PC-9 (cell line): ENCODE measurements at regions not wholly inside any gene's neighbourhood (a gene's known extent, or its start where the extent isn't known, plus 50 kb on each side); places are given as distances from the start of the nearest gene placed in this dataset.

Experiments used
- BruUV-seq: library from RNA; stranded (reverse); fragments of 400-500 nt; replicated peaks from 2 replicates; lab custom pipeline; 2021; lab: Mats Ljungman, UMichigan
- CTCF ChIA-PET: fragments of 300-600 bp; sonication (Branson Sonifier 250); formaldehyde crosslinking; loops from one replicate; lab custom pipeline; 2022; ENCODE audit warnings: antibody characterized with exemption; lab: Charles Lee
- POLR2A ChIA-PET: fragments of 300-600 bp; sonication (Branson Sonifier 250); formaldehyde crosslinking; loops from one replicate; lab custom pipeline; 2022; ENCODE audit warnings: antibody characterized with exemption; ENCODE audit not compliant: unreplicated experiment; lab: Charles Lee
- DNase-seq, 2 experiments: peaks; one replicate each; pipeline versions ENCODE4 v3.0.0 to v3.0.0-alpha.2; 2015 to 2022; ENCODE audit warnings: mixed read lengths in 1 of 2
- H2AFZ ChIP-seq: fragments of 200-600 bp; sonication (generic); 2 replicates; pipeline ENCODE4 v1.8.1; 2017; ENCODE audit warnings: antibody characterized with exemption
- H3F3A ChIP-seq: fragments of 200-600 bp; sonication (generic); 2 replicates; pipeline ENCODE4 v1.8.1; 2017; ENCODE audit warnings: antibody characterized with exemption, mild to moderate bottlenecking, low read depth; ENCODE audit not compliant: insufficient read depth
- H3K27ac ChIP-seq: fragments of 200-600 bp; sonication (generic); 2 replicates; pipeline ENCODE4 v1.6.1; 2016; ENCODE audit warnings: mixed run types
- H3K27me3 ChIP-seq: fragments of 200-600 bp; sonication (generic); 2 replicates; pipeline ENCODE4 v1.6.1; 2016; ENCODE audit warnings: low read depth, mixed run types; ENCODE audit not compliant: insufficient read depth
- H3K36me3 ChIP-seq: fragments of 200-600 bp; sonication (generic); 2 replicates; pipeline ENCODE4 v1.6.1; 2016; ENCODE audit warnings: low read depth, mixed run types
- H3K4me1 ChIP-seq: fragments of 200-600 bp; sonication (generic); replicated peaks from 2 replicates; pipeline ENCODE4 v1.6.1; 2016; ENCODE audit warnings: mixed run types; ENCODE audit not compliant: insufficient read depth
- H3K4me2 ChIP-seq: fragments of 200-600 bp; sonication (generic); 2 replicates; pipeline ENCODE4 v1.6.1; 2017; ENCODE audit warnings: mixed run types
- H3K4me3 ChIP-seq: fragments of 200-600 bp; sonication (generic); 2 replicates; pipeline ENCODE4 v1.6.1; 2016; ENCODE audit warnings: mixed run types
- H3K79me2 ChIP-seq: fragments of 200-600 bp; sonication (generic); 2 replicates; pipeline ENCODE4 v1.6.1; 2017; ENCODE audit warnings: low read depth, mixed run types
- H3K9me2 ChIP-seq: fragments of 200-600 bp; sonication (generic); 2 replicates; pipeline ENCODE4 v1.8.1; 2017; ENCODE audit warnings: mild to moderate bottlenecking; ENCODE audit not compliant: insufficient read depth
- H3K9me3 ChIP-seq: fragments of 200-600 bp; sonication (generic); 2 replicates; pipeline ENCODE4 v1.8.1; 2016; ENCODE audit warnings: low read depth; ENCODE audit not compliant: insufficient read depth
- H4K20me1 ChIP-seq: fragments of 200-600 bp; sonication (generic); 2 replicates; pipeline ENCODE4 v1.8.1; 2017; ENCODE audit not compliant: insufficient read depth
- EZH2 ChIP-seq: fragments of 200-600 bp; sonication (generic); IDR thresholded peaks from 2 replicates; pipeline ENCODE4 v1.8.0; 2017; ENCODE audit warnings: antibody characterized with exemption, low read depth
- intact Hi-C: fragments of 100-400 bp; cut with micrococcal nuclease; formaldehyde crosslinking; loops from one replicate; pipeline ENCODE4 v1.10.0; 2022; ENCODE audit not compliant: unreplicated experiment
- TF ChIP-seq, protein P1 (sequence below): fragments of 200-600 bp; sonication (generic); conservative IDR thresholded peaks from 2 replicates; pipeline ENCODE4 v1.6.1; 2017; ENCODE audit warnings: mixed run types, antibody characterized with exemption, mild to moderate bottlenecking, moderate library complexity

DNA sequence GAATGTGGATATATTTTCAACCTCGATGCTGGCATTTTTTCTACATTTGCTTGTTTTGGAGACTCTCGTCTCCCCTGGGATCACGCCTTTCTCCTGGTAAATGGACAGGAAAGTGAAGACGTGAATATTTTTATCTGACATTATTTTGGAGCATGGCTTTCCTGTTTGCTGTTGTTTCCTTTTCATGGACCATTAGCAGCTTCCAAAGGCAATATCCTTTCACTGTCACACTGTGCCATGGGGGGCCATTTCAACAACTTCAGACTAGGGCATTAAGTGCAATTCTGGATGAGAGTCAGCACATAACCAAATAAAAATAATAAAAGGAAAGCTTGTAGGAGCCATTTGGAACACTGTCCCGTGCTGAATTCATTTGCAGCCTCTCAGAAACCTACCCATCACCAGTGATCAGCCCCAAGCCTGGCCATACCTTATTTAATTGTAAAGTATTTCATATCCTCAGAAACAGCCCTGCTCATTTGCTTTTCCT is 75.9 kb upstream of the NEUROD6 start:
- Histone ChIP-seq H3K9me2 (no peaks in the 10 kb centered on the region), H4K20me1 (no peaks in the 10 kb centered on the region), H3K4me2 (no peak overlapping the region), H3K79me2 (no peaks in the 10 kb centered on the region), H3K4me3 (no peak overlapping the region), H3K9me3 (no peaks in the 10 kb centered on the region), H2AFZ (no peak overlapping the region), H3K4me1 (peaks cover 11% of the 10 kb centered on the region; the same call in 1 of the 2 replicates), H3K27me3 (no peaks in the 10 kb centered on the region), H3K36me3 (no peaks in the 10 kb centered on the region), H3F3A (no peaks in the 10 kb centered on the region), H3K27ac (no peak overlapping the region)
- ChIA-PET CTCF (no interaction called here), POLR2A (no interaction called here)
- BruUV-seq: no TSS peak
- DNase-seq: no peak
- intact Hi-C loops: no loop called here
- TF ChIP-seq EZH2: no peak
- TF ChIP-seq, protein P1, sequence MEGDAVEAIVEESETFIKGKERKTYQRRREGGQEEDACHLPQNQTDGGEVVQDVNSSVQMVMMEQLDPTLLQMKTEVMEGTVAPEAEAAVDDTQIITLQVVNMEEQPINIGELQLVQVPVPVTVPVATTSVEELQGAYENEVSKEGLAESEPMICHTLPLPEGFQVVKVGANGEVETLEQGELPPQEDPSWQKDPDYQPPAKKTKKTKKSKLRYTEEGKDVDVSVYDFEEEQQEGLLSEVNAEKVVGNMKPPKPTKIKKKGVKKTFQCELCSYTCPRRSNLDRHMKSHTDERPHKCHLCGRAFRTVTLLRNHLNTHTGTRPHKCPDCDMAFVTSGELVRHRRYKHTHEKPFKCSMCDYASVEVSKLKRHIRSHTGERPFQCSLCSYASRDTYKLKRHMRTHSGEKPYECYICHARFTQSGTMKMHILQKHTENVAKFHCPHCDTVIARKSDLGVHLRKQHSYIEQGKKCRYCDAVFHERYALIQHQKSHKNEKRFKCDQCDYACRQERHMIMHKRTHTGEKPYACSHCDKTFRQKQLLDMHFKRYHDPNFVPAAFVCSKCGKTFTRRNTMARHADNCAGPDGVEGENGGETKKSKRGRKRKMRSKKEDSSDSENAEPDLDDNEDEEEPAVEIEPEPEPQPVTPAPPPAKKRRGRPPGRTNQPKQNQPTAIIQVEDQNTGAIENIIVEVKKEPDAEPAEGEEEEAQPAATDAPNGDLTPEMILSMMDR: no peak

DNA sequence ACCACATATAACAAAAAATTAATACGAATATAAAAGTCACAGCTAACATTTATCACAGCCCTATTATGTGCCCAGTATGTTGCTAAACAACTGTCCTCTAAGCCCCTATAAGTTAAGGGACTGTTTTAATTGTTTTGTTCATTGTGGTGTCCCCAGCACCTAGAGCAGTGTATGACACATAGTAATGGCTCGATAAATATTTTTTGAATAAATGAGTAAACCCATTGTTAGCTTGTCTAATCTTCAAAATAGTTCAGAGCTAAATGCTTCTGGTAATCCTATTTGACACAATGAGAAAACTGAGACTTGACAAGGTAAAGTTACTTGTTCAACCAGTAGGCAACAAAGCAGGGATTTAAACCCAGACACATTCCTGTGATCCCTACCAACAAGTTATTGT is 78.4 kb upstream of the NEUROD6 start:
- Histone ChIP-seq H3K27me3 (no peaks in the 10 kb centered on the region; the same call in 1 of the 2 replicates), H3F3A (no peaks in the 10 kb centered on the region), H3K4me2 (no peak overlapping the region), H4K20me1 (no peaks in the 10 kb centered on the region), H3K27ac (no peak overlapping the region), H3K36me3 (no peaks in the 10 kb centered on the region), H3K9me2 (no peaks in the 10 kb centered on the region), H3K79me2 (no peaks in the 10 kb centered on the region), H3K9me3 (no peaks in the 10 kb centered on the region), H3K4me3 (no peak overlapping the region), H2AFZ (no peak overlapping the region), H3K4me1 (peaks cover 11% of the 10 kb centered on the region; the same call in 1 of the 2 replicates)
- CTCF ChIA-PET: interaction anchor here (0.7 to 2.2 kb wide), 5 partner anchors 9 to 227 kb away, joined by 3 to 8 read pairs (median 5); no protein-coding TSS in a partner anchor
- BruUV-seq: no TSS peak
- no peak for TF ChIP-seq EZH2
- POLR2A ChIA-PET: interaction anchor here (0.7 to 1.2 kb wide), 2 partner anchors 11 to 14 kb away, joined by 6 to 24 read pairs; no protein-coding TSS in a partner anchor
- DNase-seq: peak; percentile 12 to 56
- intact Hi-C loops: loop anchor here (1.0 kb wide), 1 partner anchor 11 kb away; no protein-coding TSS in a partner anchor

DNA sequence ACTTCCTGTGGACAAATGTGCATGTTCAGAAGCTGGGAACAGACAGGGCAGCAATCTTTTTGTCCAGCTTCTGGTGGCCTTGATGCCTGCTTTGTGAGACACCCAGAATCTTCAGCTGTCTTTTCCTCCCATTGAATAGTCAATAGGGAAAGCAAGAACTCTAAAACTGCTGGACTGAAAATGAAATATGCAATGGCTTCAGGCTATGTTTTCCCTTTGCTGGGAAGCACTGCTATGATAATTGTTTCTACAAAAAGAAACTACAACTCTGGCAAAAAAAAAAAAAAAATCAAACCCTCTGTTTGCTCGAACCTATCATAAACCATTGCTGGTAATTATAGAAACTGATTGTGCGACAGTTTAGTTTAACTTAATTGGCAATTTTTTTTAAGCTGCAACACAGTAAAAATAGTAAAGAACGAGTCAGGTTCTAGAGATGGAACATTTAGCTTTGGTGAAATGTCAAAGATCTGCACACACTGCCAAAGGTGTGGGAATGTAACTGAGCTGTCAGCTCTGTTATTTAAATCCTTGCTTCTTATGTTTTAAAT is 79.1 kb upstream of the NEUROD6 start:
- no peak for DNase-seq
- Histone ChIP-seq H3F3A (no peaks in the 10 kb centered on the region), H3K4me1 (peaks cover 11% of the 10 kb centered on the region; the same call in 1 of the 2 replicates), H3K27me3 (no peaks in the 10 kb centered on the region; the same call in 1 of the 2 replicates), H3K36me3 (no peaks in the 10 kb centered on the region), H3K9me2 (no peaks in the 10 kb centered on the region), H3K79me2 (no peaks in the 10 kb centered on the region), H2AFZ (no peak overlapping the region), H3K9me3 (no peaks in the 10 kb centered on the region), H3K27ac (no peak overlapping the region), H3K4me3 (no peak overlapping the region), H4K20me1 (no peaks in the 10 kb centered on the region), H3K4me2 (no peak overlapping the region)
- intact Hi-C loops: loop anchor here (1.0 kb wide), 1 partner anchor 11 kb away; no protein-coding TSS in a partner anchor
- TF ChIP-seq EZH2: no peak
- TF ChIP-seq, protein P1: no peak
- ChIA-PET POLR2A (interaction anchor here (0.7 to 1.2 kb wide), 4 partner anchors 11 to 1289 kb away, joined by 6 to 24 read pairs (median 13); no protein-coding TSS in a partner anchor), CTCF (interaction anchor here (0.7 to 2.2 kb wide), 5 partner anchors 9 to 228 kb away, joined by 3 to 9 read pairs (median 5); no protein-coding TSS in a partner anchor)
- BruUV-seq: no TSS peak
